GM12875 (cell line): ENCODE measurements at regions not wholly inside any gene's neighbourhood (a gene's known extent, or its start where the extent isn't known, plus 50 kb on each side); places are given as distances from the start of the nearest gene placed in this dataset.

Experiments used
- H3K4me3 ChIP-seq: one replicate; pipeline ENCODE4 v1.5.1; 2011; ENCODE audit warnings: low read depth, low read length, control low read depth
- TF ChIP-seq, protein P1 (sequence below): IDR thresholded peaks from 2 replicates; pipeline ENCODE4 v1.5.1; 2011; ENCODE audit warnings: low read depth, mild to moderate bottlenecking, control low read depth, inconsistent platforms, low read length, moderate library complexity, borderline replicate concordance; ENCODE audit not compliant: insufficient read depth

DNA sequence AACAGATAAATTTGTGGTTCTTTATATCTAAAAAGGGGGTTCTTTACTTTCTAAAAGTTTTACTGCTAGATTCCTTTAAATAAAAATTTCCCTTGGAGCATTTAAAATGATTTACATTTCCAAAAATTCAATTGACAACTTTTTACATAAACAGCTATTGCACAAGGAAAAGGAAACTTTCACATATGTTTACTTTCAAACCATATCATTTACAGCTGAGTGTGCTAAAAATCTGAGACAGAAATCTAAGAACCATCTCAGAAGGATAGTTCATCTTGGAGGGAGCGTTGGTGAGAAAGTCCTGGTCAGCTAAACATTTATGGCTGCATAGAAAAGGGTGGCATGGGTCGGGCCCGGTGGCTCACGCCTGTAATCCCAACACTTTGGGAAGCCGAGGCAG is 235.4 kb downstream of the DTWD2 start:
- TF ChIP-seq, protein P1, sequence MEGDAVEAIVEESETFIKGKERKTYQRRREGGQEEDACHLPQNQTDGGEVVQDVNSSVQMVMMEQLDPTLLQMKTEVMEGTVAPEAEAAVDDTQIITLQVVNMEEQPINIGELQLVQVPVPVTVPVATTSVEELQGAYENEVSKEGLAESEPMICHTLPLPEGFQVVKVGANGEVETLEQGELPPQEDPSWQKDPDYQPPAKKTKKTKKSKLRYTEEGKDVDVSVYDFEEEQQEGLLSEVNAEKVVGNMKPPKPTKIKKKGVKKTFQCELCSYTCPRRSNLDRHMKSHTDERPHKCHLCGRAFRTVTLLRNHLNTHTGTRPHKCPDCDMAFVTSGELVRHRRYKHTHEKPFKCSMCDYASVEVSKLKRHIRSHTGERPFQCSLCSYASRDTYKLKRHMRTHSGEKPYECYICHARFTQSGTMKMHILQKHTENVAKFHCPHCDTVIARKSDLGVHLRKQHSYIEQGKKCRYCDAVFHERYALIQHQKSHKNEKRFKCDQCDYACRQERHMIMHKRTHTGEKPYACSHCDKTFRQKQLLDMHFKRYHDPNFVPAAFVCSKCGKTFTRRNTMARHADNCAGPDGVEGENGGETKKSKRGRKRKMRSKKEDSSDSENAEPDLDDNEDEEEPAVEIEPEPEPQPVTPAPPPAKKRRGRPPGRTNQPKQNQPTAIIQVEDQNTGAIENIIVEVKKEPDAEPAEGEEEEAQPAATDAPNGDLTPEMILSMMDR: no peak
- no peak overlapping the region for H3K4me3 ChIP-seq

DNA sequence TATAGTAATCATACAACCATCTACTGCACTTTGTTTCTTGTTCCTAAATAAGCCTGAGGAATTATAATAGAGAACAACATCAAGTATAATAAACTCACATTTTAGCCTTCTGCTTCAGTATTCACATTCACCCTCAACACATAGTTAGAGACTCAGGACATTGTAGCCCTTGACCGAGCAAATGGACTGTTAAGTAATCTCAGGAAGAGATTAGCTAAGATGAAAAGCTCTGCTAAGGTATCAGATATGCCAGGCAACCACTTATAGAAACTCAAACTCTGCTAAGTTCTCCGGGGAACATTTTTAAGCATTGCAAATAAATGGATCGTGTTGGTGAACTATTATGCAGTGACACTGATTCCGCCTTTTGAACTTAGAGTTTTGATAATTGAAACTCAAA is 252.0 kb downstream of the DTWD2 start:
- H3K4me3 ChIP-seq: no peak overlapping the region
- TF ChIP-seq, protein P1: no peak

DNA sequence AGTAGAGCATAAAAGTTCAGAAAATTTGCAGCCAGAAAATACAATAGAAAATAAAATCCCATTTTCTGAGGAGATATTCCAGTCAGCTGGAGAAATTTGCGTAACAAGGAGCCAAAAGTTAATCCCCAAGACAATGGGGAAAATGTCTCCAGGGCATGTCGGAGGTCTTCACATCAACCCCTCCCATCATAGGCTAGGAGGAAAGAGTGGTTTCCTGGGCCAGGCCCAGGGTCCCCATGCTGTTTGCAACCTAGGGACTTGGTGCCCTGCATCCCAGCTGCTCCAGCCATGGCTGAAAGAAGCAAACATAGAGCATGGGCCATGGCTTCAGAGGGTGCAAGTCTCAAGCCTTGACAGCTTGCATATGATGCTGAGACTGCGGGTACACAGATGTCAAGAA is 255.0 kb downstream of the DTWD2 start:
- TF ChIP-seq, protein P1: no peak

DNA sequence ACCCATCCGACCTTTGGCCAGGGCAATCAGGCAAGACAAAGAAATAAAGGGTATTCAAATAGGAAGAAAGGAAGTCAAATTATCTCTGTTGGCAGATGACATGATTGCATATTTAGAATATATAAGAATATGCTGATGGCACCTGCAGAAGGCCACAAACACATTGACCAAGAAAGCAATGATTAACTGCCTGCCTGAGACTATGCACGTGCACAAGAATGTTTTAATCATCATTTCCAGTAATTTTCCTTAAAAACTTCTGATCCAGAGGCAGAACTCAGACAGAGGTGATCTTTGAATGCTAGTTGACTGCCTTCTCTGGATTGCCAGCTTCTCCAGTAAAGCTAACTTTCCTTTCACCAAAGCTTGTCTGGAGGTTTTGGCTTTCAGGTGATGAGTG is 260.2 kb downstream of the DTWD2 start:
- H3K4me3 ChIP-seq: no peak overlapping the region
- TF ChIP-seq, protein P1: no peak

More for the DNA sequence above, 255.0 kb downstream of the DTWD2 start:
- H3K4me3 ChIP-seq: no peak overlapping the region

DNA sequence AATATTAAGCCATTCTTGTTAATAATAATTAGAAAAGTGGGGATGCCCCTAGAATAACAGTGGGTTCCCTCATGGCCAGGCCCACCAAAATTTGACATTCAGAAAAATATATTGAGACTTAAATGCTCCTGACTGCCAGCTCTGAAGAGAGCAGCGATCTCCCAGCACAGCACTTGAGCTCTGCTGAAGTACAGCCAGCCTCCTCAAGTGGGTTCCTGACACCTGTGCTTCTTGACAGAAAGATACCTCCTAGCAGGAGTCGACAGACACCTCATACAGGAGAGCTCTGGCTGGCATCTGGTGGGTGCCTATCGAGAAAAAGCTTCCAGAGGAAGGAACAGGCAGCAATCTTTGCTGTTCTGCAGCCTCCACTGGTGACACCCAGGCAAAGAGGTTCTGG is 261.5 kb downstream of the DTWD2 start:
- TF ChIP-seq, protein P1: no peak
- H3K4me3 ChIP-seq: no peak overlapping the region

DNA sequence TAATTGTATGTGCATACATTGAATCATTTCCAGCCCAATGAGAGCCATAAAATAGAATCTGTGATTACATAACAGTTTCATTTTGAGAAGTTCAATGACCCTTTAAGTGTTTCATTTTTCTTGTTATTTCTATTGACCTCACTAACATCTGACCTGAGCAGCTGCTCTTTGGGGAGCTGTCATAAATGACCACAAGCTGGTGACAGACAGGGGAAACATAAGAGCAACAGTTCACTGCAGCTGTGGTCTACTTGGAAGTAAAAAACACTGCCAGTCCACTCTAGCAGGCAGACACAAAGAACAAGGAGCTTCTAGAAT is 265.4 kb downstream of the DTWD2 start:
- TF ChIP-seq, protein P1: no peak
- no peak overlapping the region for H3K4me3 ChIP-seq

DNA sequence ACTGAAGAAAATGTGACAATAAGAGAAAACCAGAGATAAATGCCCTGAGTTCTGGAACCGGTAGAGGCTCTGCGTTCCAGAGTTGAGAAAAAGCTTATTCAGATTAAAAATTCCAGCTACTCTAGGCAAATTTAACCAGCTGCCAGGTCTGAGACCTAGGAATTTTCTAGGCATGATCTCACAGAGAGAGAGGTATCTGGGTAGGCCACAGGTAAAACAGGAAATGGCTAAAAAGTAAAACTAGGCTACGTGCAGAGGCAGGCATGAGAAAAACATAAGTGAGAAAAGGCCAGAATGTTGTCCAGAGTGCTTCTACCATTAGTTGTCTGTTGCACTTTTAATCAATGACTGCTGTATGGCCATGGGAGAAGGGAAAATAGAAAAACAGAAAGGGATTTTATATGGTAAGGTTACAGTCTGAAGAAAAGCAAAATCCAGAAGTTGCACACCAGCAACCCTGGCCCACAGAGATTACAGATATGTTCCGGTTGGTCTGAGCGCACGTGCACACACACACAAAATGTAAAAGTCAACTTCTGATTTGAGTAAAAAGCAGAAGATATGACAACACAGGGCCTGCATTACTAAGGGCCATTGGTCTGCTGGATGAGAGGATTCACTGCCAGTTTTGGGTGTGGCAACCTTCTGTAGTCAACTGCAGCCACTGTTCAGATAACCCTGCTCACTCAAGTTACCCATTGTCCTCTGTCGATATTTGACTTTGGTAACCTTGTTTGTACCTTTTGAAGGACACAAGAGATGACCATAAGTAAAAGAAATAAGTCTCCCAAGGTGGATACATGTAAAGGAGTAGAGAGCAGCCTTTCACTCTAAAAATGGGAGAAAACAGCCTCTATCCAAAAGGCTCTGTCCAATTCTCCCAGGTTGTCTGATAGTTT is 266.0 kb downstream of the DTWD2 start:
- TF ChIP-seq, protein P1: no peak
- no peak overlapping the region for H3K4me3 ChIP-seq
